ENCODE measurements at regions not wholly inside any gene's neighbourhood (a gene's known extent, or its start where the extent isn't known, plus 50 kb on each side); places are given as distances from the start of the nearest gene placed in this dataset.

- Histone ChIP-seq H3K36me3 (replicated peaks in 1 of 2; ENCODE audit: insufficient read depth in 1 of 2, low read depth in 2 of 2) (no peaks in the 10 kb centered on the region), H3K9me3 (no peaks in the 10 kb centered on the region), H3K27me3 (no peaks in the 10 kb centered on the region), H3K4me1 (no peaks in the 10 kb centered on the region), H3K27ac (no peak overlapping the region), H3K4me3 (no peak overlapping the region)
- DNase-seq = no peak
- TF ChIP-seq POLR2A (IDR thresholded peaks at IDR 0.05) (no peak), CTCF (IDR thresholded peaks at IDR 0.05) (no peak)
- 77 to 83% methylated on average over 6 of the region's 6 CpGs for WGBS, 2 donors
- ATAC-seq = no peak
- intact Hi-C loops (cut with DNase I) = no loop called here
Measured at GRCh38 chr2:15777795-15778371, 162.5 kb upstream of the MYCN start.

DNA sequence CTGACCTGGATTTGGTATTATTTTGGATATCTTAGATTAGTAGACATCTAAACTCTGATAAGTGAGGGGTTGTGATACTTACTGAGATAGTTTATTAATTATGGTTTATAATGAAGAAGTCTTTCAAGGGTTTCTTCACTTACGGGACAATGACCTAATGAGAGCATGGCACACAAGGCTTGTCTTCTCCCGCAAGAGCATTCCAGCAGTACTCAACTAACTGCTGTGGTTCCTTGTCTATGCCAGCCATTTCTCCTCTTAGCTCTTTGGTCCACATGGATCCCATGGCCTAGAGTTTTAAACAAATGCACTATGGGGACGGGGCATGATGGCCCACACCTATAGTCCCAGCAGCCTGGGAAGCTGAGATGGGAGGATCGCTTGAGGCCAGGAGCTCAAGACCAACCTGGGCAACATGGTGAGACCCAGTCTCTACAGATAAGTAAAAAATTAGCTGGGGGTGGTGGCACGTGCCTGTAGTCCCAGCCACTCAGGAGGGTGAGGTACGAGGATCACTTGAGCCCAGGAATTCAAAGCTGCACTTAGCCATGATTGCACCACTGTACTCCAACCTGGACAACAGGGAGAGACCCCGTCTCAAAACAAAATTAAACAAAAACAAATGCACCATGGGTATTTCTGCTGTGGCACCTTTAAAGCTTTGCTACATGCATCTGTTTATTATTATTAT is 161.7 kb upstream of the MYCN start:
- Histone ChIP-seq H3K27me3 (no peaks in the 10 kb centered on the region), H3K4me1 (no peaks in the 10 kb centered on the region), H3K36me3 (replicated peaks in 1 of 2; ENCODE audit: insufficient read depth in 1 of 2, low read depth in 2 of 2) (no peaks in the 10 kb centered on the region), H3K9me3 (no peaks in the 10 kb centered on the region), H3K27ac (no peak overlapping the region), H3K4me3 (no peak overlapping the region)
- 78 to 90% methylated on average over 3 to 7 of the region's 7 CpGs for WGBS, 2 donors
- intact Hi-C loops (cut with DNase I) = no loop called here
- DNase-seq (no peak), ATAC-seq (no peak)
- no peak for TF ChIP-seq POLR2A (IDR thresholded peaks at IDR 0.05)
- no peak for TF ChIP-seq CTCF (IDR thresholded peaks at IDR 0.05)

GRCh38 chr2:15779381-15780041 is 160.8 kb upstream of the MYCN start:
- ATAC-seq = no peak
- intact Hi-C loops (cut with DNase I) = no loop called here

DNA sequence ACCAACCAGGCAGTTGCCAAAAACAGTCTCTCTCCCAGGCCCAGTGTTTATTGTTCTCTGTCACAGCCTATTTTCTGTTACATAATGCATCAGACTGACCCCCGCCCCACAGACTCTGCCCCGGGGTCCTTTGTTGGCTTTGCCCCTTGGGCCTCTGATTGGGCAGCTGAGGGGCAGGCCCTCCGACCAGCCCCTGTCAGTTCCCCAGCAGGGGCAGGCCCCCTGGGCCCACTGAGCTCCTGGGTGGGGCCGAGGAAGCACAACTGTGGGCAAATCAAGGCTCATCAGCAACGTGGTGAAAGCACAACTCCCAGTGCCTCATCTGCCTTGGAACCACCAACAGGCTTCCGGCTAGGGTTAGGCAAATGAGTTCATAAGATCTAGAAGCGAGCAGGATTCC is 160.1 kb upstream of the MYCN start:
- ATAC-seq (no peak), DNase-seq (no peak)
- 54 to 61% methylated on average over 6 to 7 of the region's 7 CpGs for WGBS, 2 donors
- Histone ChIP-seq H3K4me1 (no peaks in the 10 kb centered on the region), H3K4me3 (no peak overlapping the region), H3K9me3 (no peaks in the 10 kb centered on the region), H3K36me3 (replicated peaks in 1 of 2; ENCODE audit: insufficient read depth in 1 of 2, low read depth in 2 of 2) (no peaks in the 10 kb centered on the region), H3K27ac (no peak overlapping the region), H3K27me3 (no peaks in the 10 kb centered on the region)
- intact Hi-C loops (cut with DNase I) = no loop called here
- TF ChIP-seq CTCF (IDR thresholded peaks at IDR 0.05) (no peak), POLR2A (IDR thresholded peaks at IDR 0.05) (no peak)

More at GRCh38 chr2:15779381-15780041, 160.8 kb upstream of the MYCN start:
- no peak overlapping the region for H3K27ac ChIP-seq
- no peak overlapping the region for H3K4me3 ChIP-seq
- H3K9me3 ChIP-seq = no peaks in the 10 kb centered on the region
- H3K4me1 ChIP-seq = no peaks in the 10 kb centered on the region
- 77 to 85% methylated on average over 7 of the region's 7 CpGs for WGBS, 2 donors
- TF ChIP-seq POLR2A (IDR thresholded peaks at IDR 0.05) (no peak), CTCF (IDR thresholded peaks at IDR 0.05) (no peak)
- H3K27me3 ChIP-seq = no peaks in the 10 kb centered on the region
- no peaks in the 10 kb centered on the region for H3K36me3 ChIP-seq (replicated peaks in 1 of 2; ENCODE audit: insufficient read depth in 1 of 2, low read depth in 2 of 2)
- no peak for DNase-seq

All from body of pancreas (tissue), 4 donors.